Kasumi-1 (cell line): ENCODE measurements at regions not wholly inside any gene's neighbourhood (a gene's known extent, or its start where the extent isn't known, plus 50 kb on each side); places are given as distances from the start of the nearest gene placed in this dataset.

Experiments
- DNase-seq, 2 experiments: peaks; one replicate each; lab custom pipeline; 2025; lab: John Stamatoyannopoulos, UW

- DNase-seq: no peak
These were observed 1218.1 kb upstream of the MAP3K7 start for GRCh38 chr6:91804981-91805380.

- no peak for DNase-seq
These were observed 1215.6 kb upstream of the MAP3K7 start for GRCh38 chr6:91802431-91802830.

- DNase-seq: no peak
These were observed 1209.7 kb upstream of the MAP3K7 start for GRCh38 chr6:91796603-91797002.

GRCh38 chr6:91788501-91788900 lies 1201.6 kb upstream of the MAP3K7 start:
- no peak for DNase-seq

- no peak for DNase-seq
These were observed 1199.8 kb upstream of the MAP3K7 start for GRCh38 chr6:91786474-91787184.

- DNase-seq: no peak
These were observed 1195.9 kb upstream of the MAP3K7 start for GRCh38 chr6:91782802-91783201.

GRCh38 chr6:91781946-91782345 lies 1195.1 kb upstream of the MAP3K7 start:
- no peak for DNase-seq

GRCh38 chr6:91780270-91780669 lies 1193.4 kb upstream of the MAP3K7 start:
- no peak for DNase-seq

GRCh38 chr6:91761621-91762020 lies 1174.7 kb upstream of the MAP3K7 start:
- DNase-seq: no peak

- DNase-seq: no peak
These were observed 1167.8 kb upstream of the MAP3K7 start for GRCh38 chr6:91754691-91755090.

- no peak for DNase-seq
These were observed 1164.7 kb upstream of the MAP3K7 start for GRCh38 chr6:91751526-91751925.

- DNase-seq: no peak
These were observed 1157.7 kb upstream of the MAP3K7 start for GRCh38 chr6:91744566-91744965.

GRCh38 chr6:91743756-91744155 lies 1156.9 kb upstream of the MAP3K7 start:
- DNase-seq: no peak

- DNase-seq: no peak
These were observed 1145.1 kb upstream of the MAP3K7 start for GRCh38 chr6:91731939-91732338.

- DNase-seq: no peak
These were observed 1143.8 kb upstream of the MAP3K7 start for GRCh38 chr6:91730710-91731109.

- no peak for DNase-seq
These were observed 1133.5 kb upstream of the MAP3K7 start for GRCh38 chr6:91720324-91720723.

GRCh38 chr6:91719414-91719813 lies 1132.5 kb upstream of the MAP3K7 start:
- DNase-seq: no peak

GRCh38 chr6:91718198-91718597 lies 1131.3 kb upstream of the MAP3K7 start:
- DNase-seq: no peak

- DNase-seq: no peak
These were observed 1130.2 kb upstream of the MAP3K7 start for GRCh38 chr6:91717094-91717493.

GRCh38 chr6:91716361-91716760 lies 1129.5 kb upstream of the MAP3K7 start:
- no peak for DNase-seq

GRCh38 chr6:91715171-91715805 lies 1128.4 kb upstream of the MAP3K7 start:
- DNase-seq: no peak

GRCh38 chr6:91713911-91714310 lies 1127.0 kb upstream of the MAP3K7 start:
- no peak for DNase-seq

GRCh38 chr6:91711518-91711917 lies 1124.6 kb upstream of the MAP3K7 start:
- no peak for DNase-seq

GRCh38 chr6:91710342-91710741 lies 1123.5 kb upstream of the MAP3K7 start:
- DNase-seq: no peak
